PFSK-1 (cell line): ENCODE measurements at regions not wholly inside any gene's neighbourhood (a gene's known extent, or its start where the extent isn't known, plus 50 kb on each side); places are given as distances from the start of the nearest gene placed in this dataset.

Experiments used
- POLR2AphosphoS5 ChIP-seq: IDR thresholded peaks from 2 replicates; pipeline ENCODE4 v1.6.1; 2012; ENCODE audit warnings: low read depth, mild to moderate bottlenecking, control low read depth, low read length, moderate library complexity
- TF ChIP-seq, protein P1 (sequence below), 2 experiments: IDR thresholded peaks; 2 replicates each; pipeline versions ENCODE4 v1.6.1 to v1.8.0; 2011 to 2012; ENCODE audit warnings: low read depth in 2 of 2, low read length in 2 of 2, control low read depth in 1 of 2, inconsistent platforms in 1 of 2, mild to moderate bottlenecking in 1 of 2, moderate library complexity in 1 of 2; ENCODE audit not compliant: insufficient read depth in 1 of 2

DNA sequence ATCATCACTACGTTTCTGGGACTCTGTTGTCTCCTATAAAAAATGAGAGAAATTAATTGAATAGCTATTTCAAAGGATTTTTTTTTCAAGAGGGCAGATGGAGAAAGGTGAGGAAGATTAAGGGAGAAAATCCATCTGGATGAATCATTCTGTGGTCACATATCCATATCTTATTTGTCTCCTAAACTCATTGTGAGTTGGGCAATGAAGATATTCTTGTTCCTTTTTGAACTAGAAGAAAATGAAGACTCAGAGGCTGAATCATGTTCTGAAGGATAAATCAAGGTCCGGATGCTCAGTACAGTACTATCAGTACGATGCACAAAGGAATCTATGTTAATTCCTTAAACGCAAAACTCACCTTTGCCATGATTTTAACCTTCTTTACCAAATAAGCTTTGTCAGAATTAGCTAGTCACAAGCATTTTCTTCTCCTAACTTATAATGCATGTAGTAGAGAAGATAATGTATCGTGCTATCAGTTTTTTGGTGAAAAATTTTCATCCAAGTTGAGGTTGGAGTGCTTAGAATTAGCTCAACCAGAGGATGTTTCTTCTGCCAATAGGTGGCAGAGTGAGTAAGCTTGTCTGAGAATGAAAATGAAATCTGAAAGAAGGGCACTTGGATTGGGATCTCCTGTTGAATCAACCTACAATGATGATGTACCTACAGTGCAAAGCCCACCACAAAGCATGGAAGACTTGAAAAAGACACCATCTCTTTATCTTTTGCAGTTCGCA, 446.9 kb downstream of the KIF20B start:
- TF ChIP-seq, protein P1, sequence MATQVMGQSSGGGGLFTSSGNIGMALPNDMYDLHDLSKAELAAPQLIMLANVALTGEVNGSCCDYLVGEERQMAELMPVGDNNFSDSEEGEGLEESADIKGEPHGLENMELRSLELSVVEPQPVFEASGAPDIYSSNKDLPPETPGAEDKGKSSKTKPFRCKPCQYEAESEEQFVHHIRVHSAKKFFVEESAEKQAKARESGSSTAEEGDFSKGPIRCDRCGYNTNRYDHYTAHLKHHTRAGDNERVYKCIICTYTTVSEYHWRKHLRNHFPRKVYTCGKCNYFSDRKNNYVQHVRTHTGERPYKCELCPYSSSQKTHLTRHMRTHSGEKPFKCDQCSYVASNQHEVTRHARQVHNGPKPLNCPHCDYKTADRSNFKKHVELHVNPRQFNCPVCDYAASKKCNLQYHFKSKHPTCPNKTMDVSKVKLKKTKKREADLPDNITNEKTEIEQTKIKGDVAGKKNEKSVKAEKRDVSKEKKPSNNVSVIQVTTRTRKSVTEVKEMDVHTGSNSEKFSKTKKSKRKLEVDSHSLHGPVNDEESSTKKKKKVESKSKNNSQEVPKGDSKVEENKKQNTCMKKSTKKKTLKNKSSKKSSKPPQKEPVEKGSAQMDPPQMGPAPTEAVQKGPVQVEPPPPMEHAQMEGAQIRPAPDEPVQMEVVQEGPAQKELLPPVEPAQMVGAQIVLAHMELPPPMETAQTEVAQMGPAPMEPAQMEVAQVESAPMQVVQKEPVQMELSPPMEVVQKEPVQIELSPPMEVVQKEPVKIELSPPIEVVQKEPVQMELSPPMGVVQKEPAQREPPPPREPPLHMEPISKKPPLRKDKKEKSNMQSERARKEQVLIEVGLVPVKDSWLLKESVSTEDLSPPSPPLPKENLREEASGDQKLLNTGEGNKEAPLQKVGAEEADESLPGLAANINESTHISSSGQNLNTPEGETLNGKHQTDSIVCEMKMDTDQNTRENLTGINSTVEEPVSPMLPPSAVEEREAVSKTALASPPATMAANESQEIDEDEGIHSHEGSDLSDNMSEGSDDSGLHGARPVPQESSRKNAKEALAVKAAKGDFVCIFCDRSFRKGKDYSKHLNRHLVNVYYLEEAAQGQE (IDR thresholded peaks at IDR 0.05; ENCODE audit: insufficient read depth in 1 of 2, low read depth in 2 of 2, low read length in 2 of 2), result no peak
- no peak for TF ChIP-seq POLR2AphosphoS5
